HL-60/S4 (cell line): ENCODE measurements at regions not wholly inside any gene's neighbourhood (a gene's known extent, or its start where the extent isn't known, plus 50 kb on each side); places are given as distances from the start of the nearest gene placed in this dataset.

Experiments used
- in situ Hi-C: fragments of 300-500 bp; cut with MboI; formaldehyde crosslinking; loops from 2 replicates; pipeline ENCODE4 v1.14.3; 2022; ENCODE audit warnings: low sequenced_read_pairs

DNA sequence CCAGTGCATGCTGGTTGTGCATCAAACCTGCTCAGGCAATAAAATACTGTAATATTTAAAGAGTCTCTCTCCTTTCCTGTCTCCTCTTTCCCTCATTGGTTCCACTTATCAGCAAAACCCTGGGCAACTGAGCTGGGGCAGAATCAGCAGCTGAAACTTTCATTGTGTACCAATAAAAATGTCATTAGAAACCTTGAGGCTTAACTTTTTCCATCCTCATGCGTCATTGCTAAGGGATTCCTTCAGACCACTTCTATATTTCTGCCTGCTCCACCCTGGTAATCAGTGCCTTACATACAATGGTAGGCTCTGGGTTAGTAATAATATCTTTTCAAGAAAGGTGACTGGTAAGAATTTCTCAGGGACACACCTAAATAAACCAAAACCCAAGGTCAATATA is 880.3 kb downstream of the RPA4 start:
- in situ Hi-C loops = no loop called here

DNA sequence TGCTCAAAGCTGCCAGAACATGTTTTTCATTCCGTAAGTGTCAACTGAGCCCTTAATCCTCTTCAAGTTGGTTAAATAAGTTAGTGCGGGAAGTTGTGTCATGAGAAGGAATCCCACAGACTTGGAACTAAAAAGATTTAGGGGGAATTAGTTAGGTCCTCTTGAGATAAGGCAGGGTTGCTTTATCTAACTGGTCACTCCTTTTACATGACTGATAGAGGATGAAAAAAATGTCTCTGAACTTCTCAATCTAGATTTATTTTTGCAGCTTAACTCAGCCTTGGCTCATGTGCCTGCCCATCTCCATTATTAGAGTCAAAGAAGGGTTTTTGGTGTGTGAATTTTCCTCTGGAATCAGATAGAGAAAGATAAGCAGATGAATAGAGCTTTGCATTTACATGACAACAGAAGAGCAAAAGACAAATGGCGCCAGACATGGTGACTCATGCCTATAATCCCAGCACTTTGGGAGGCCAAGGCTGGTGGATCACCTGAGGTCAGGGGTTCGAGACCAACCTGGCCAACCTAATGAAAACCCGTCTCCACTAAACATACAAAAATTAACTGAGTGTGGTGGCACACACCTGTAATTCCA is 882.9 kb downstream of the RPA4 start:
- in situ Hi-C loops = no loop called here

DNA sequence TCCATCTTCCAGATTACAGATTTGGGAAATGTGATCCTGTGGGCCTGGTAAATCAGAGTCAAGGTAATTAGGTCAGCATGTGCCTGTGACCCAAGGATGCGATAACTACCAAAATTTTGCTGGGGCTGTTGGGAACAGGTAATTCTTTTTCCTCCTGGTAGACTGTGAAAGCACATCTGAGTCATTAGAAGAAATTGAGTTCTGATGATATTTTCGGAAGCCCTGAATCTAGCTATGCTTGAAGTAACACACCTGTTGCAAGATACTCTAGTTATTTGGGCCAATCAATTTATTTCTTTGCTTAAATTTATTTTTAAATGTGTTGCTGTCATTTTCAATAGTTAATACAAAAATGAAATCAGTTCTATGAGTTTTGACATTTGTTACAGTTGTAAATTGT is 903.6 kb downstream of the RPA4 start:
- in situ Hi-C loops = no loop called here

GRCh38 chrX:97787849-97788248 is 904.1 kb downstream of the RPA4 start:
- in situ Hi-C loops = no loop called here

GRCh38 chrX:97790850-97791249 is 907.1 kb downstream of the RPA4 start:
- in situ Hi-C loops = no loop called here

GRCh38 chrX:97797076-97797475 is 913.4 kb downstream of the RPA4 start:
- in situ Hi-C loops = no loop called here

GRCh38 chrX:97806238-97806637 is 922.5 kb downstream of the RPA4 start:
- in situ Hi-C loops = loop anchor here (25.0 kb wide), 1 partner anchor 94 kb away; no protein-coding TSS in a partner anchor

DNA sequence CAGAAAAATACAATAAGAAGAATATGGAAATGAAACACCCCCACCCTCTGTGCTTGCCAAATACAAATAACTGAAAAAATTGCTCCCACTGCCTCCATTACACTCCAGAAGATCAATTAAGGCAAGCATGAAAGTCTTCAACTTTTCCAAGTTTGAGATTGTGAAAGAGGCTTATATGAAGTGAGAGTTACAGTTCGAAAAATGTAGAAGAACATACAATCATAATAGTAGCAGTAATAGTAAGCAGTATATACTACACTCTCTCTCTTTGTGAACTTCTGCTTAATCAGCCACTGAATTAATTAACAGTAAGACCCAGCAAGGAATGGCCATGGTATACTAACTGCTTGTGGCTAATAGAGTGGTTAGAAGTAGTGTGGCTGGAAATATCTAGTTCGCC is 923.2 kb downstream of the RPA4 start:
- in situ Hi-C loops = loop anchor here (25.0 kb wide), 1 partner anchor 95 kb away; no protein-coding TSS in a partner anchor

- in situ Hi-C loops = loop anchor here (25.0 kb wide), 1 partner anchor 108 kb away; no protein-coding TSS in a partner anchor
Measured at GRCh38 chrX:97820170-97820569, 936.5 kb downstream of the RPA4 start.

DNA sequence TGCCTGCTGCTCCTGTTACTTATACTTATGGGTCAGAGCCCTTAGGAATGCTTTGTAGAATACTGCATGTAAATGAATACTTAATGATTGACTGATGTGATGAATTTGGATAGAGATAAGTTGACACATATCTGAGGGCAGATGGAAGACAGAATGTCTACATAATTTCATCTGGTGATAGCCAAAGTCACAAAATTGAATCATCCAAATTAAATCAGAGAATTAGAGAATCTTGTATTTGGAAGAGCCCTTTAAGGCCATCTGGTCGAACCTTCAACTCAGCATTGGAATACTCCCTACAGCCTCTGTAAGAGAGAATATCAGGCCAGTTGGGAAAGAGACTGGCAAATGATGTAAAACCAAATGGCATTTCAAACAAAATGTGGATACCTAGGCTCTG is 944.8 kb downstream of the RPA4 start:
- in situ Hi-C loops = no loop called here

DNA sequence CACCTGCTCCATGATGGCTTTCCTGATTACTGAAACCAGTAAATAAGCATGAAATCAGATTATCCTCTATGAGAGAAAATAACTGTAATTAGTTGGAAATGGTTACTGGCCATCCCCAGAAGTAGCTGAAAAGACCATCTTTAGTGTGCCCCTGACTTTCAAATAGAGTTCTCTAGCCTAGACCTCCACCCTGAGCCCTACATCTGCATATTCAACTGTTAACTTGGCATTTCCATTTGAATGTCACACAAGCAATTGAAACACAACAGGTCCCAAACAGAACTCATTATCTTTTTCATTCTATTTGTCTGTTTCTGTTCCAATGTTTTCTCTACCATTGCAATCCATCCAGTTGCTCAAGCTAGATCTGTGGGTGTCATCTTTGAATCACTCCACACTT is 952.3 kb downstream of the RPA4 start:
- in situ Hi-C loops = no loop called here

DNA sequence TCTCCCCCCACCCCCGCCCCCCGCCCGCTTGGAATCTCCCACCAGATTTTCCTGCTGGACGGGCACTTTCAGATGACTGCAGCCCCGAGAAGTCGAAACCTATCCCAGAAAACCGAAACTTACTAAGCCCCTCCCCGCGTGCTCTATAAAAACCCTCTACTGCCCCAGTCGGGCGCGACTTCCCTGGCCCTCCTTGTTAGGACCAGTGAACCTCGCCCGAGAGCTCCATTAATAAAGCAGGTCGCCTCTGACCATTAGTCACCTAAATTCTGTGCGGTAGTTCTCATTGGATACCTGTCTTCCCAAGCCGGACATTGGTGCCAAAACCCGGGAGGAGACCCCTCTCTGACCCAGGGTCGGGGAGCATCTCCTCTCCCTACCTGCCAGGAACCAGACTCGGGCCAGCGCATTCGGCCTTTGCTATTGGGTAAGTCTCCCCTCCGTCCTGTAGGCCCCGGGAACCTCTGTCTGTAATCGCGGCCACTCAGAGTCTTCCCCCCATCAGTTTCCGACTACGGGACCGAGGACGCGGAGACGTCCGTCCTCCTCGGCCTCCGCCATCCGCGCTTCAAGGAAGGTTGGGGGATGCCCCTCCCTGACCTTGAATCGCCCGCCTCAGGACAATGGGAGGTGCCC is 958.0 kb downstream of the RPA4 start:
- in situ Hi-C loops = no loop called here

- in situ Hi-C loops = no loop called here
Measured at GRCh38 chrX:97842468-97843199, 958.9 kb downstream of the RPA4 start.

DNA sequence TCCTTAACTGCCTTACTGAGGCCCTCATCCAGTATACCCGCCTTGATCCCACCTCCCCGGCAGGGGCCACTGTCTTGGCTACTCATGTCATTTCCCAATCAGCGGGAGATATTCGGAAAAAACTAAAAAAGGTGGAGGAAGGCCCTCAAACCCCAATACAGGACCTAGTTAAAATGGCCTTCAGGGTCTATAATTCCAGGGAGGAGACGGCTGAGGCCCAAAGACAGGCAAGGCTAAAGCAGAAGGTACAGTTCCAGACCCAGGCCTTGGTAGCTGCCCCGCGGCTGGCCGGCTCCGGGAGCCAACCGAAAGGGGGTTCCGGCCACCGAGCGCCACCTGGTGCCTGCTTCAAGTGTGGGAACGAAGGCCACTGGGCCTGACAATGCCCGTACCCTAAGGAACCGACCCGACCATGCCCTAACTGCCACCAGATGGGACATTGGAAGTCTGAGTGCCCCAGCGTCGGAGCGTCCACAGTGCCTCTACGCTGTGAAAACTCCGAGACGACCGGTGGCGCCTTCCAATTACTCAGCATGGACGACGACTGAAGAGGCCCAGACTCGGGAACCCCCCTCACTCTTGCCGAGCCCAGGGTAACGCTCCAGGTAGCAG is 959.6 kb downstream of the RPA4 start:
- in situ Hi-C loops = no loop called here

- in situ Hi-C loops = no loop called here
Measured at GRCh38 chrX:97844161-97844560, 960.5 kb downstream of the RPA4 start.

DNA sequence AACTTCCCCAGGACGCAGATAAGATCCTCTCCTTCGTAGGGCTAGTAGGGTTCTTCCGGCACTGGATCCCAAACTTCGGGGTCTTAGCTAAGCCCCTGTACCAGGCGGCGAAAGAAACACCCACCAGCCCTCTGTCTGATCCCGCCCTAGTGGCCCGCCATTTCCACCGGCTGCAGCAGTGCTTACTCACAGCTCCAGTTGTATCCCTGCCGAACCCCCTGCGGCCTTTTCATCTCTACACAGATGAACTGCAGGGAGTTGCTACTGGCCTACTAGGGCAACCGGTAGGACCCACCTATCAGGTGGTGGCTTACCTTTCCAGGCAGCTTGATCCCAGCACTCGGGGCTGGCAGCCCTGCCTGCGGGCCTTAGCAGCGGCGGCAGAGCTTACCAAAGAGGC is 961.2 kb downstream of the RPA4 start:
- in situ Hi-C loops = no loop called here

GRCh38 chrX:97845451-97845850 is 961.7 kb downstream of the RPA4 start:
- in situ Hi-C loops = no loop called here

DNA sequence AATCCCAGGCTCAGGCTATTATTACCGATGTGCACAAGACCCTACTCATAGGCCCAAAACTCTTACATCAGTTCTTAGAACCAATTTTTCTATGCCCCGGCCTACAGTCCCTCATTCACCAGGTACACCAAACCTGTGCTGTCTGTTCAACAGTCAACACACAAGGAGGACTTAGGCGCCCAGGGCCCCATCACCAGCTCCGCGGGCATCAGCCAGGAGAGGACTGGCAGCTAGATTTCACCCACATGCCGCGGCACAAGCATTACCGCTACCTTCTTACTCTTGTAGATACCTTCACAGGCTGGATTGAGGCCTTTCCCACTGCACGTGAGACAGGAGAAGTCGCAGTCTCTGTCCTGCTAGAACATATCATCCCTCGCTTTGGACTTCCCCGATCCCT is 962.5 kb downstream of the RPA4 start:
- in situ Hi-C loops = no loop called here

GRCh38 chrX:97846718-97847237 is 963.1 kb downstream of the RPA4 start:
- in situ Hi-C loops = no loop called here

DNA sequence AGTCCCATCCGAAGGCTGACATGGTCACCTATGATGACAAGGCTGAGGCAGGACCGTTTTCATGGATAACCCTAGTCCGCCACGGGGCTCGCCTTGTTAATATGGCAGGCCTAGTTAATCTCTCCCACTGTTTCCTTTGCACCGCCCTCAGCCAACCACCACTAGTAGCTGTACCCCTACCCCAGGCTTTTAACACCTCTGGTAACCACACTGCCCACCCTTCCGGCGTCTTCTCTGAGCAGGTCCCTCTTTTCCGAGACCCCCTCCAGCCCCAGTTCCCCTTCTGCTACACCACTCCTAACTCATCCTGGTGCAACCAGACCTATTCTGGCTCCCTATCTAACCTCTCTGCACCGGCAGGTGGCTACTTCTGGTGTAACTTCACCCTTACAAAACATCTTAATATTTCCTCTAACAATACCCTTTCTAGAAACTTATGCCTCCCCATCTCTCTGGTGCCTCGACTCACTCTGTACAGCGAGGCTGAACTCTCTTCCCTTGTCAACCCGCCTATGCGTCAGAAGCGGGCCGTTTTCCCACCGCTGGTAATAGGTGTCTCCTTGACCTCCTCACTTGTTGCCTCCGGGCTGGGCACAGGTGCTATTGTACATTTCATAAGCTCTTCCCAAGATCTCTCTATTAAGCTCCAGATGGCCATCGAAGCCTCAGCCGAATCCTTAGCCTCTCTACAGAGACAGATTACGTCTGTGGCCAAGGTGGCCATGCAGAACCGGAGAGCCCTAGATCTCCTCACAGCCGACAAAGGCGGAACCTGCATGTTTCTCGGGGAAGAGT is 964.4 kb downstream of the RPA4 start:
- in situ Hi-C loops = no loop called here

- in situ Hi-C loops = no loop called here
Measured at GRCh38 chrX:97849951-97850350, 966.2 kb downstream of the RPA4 start.
